ELF-1 (cell line): ENCODE measurements at regions not wholly inside any gene's neighbourhood (a gene's known extent, or its start where the extent isn't known, plus 50 kb on each side); places are given as distances from the start of the nearest gene placed in this dataset.

Source experiments
- DNase-seq: peaks from one replicate; pipeline ENCODE4 v3.0.0-alpha.2; 2016; ENCODE audit warnings: low read depth, low spot score

GRCh38 chr15:29880341-29880740 is 58.1 kb upstream of the TJP1 start:
- no peak for DNase-seq

GRCh38 chr15:29874977-29875376 is 52.7 kb upstream of the TJP1 start:
- DNase-seq, result no peak

- no peak for DNase-seq
Measured at GRCh38 chr15:29873947-29874411, 51.7 kb upstream of the TJP1 start.

GRCh38 chr15:29873264-29873663 is 51.0 kb upstream of the TJP1 start:
- no peak for DNase-seq

- DNase-seq, result no peak
Measured at GRCh38 chr15:29872716-29873115, 50.4 kb upstream of the TJP1 start.
